PFSK-1 (cell line): ENCODE measurements at regions not wholly inside any gene's neighbourhood (a gene's known extent, or its start where the extent isn't known, plus 50 kb on each side); places are given as distances from the start of the nearest gene placed in this dataset.

Source experiments
- FOXP2 ChIP-seq: optimal IDR thresholded peaks from 2 replicates; pipeline ENCODE3; 2011; ENCODE audit warnings: borderline replicate concordance, control low read depth, inconsistent platforms; ENCODE audit not compliant: insufficient read depth; ENCODE audit errors: extremely low read length, extremely low read depth
- POLR2AphosphoS5 ChIP-seq: IDR thresholded peaks from 2 replicates; pipeline ENCODE4 v1.6.1; 2012; ENCODE audit warnings: low read depth, mild to moderate bottlenecking, control low read depth, low read length, moderate library complexity
- SIN3A ChIP-seq: IDR thresholded peaks from 2 replicates; pipeline ENCODE4 v1.6.1; 2012; ENCODE audit warnings: mild to moderate bottlenecking, low read length, moderate library complexity, borderline replicate concordance; ENCODE audit not compliant: insufficient read depth
- TAF1 ChIP-seq: IDR thresholded peaks from 2 replicates; pipeline ENCODE4 v1.6.1; 2012; ENCODE audit warnings: low read length, control low read depth, borderline replicate concordance; ENCODE audit not compliant: insufficient read depth
- TF ChIP-seq, protein P1 (sequence below), 2 experiments: IDR thresholded peaks; 2 replicates each; pipeline versions ENCODE4 v1.6.1 to v1.8.0; 2011 to 2012; ENCODE audit warnings: low read depth in 2 of 2, low read length in 2 of 2, control low read depth in 1 of 2, inconsistent platforms in 1 of 2, mild to moderate bottlenecking in 1 of 2, moderate library complexity in 1 of 2; ENCODE audit not compliant: insufficient read depth in 1 of 2

DNA sequence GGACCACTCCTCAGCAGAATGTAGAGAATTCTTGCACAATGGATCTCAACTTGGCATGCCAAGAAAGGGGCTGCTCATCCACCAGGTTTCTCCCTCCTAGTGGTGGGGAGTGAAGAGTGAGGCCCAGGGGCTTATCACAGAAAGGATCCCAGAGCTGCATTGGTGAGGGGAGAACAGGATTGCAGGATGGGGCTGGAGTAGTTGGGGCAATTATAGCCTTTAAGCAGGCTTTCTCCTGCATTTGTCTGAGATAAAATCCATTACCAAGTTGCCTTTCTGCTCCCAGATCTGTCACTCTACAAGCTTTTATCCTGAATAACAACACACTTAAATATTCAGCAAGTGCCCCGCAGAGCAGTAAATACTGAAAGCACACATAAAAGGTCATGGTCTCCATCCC, 130.8 kb upstream of the CES5A start:
- no peak for TF ChIP-seq FOXP2
- TF ChIP-seq POLR2AphosphoS5 = no peak
- TF ChIP-seq SIN3A = no peak
- TF ChIP-seq, protein P1, sequence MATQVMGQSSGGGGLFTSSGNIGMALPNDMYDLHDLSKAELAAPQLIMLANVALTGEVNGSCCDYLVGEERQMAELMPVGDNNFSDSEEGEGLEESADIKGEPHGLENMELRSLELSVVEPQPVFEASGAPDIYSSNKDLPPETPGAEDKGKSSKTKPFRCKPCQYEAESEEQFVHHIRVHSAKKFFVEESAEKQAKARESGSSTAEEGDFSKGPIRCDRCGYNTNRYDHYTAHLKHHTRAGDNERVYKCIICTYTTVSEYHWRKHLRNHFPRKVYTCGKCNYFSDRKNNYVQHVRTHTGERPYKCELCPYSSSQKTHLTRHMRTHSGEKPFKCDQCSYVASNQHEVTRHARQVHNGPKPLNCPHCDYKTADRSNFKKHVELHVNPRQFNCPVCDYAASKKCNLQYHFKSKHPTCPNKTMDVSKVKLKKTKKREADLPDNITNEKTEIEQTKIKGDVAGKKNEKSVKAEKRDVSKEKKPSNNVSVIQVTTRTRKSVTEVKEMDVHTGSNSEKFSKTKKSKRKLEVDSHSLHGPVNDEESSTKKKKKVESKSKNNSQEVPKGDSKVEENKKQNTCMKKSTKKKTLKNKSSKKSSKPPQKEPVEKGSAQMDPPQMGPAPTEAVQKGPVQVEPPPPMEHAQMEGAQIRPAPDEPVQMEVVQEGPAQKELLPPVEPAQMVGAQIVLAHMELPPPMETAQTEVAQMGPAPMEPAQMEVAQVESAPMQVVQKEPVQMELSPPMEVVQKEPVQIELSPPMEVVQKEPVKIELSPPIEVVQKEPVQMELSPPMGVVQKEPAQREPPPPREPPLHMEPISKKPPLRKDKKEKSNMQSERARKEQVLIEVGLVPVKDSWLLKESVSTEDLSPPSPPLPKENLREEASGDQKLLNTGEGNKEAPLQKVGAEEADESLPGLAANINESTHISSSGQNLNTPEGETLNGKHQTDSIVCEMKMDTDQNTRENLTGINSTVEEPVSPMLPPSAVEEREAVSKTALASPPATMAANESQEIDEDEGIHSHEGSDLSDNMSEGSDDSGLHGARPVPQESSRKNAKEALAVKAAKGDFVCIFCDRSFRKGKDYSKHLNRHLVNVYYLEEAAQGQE (IDR thresholded peaks at IDR 0.05; ENCODE audit: insufficient read depth in 1 of 2, low read depth in 2 of 2, low read length in 2 of 2) = no peak
- no peak for TF ChIP-seq TAF1

DNA sequence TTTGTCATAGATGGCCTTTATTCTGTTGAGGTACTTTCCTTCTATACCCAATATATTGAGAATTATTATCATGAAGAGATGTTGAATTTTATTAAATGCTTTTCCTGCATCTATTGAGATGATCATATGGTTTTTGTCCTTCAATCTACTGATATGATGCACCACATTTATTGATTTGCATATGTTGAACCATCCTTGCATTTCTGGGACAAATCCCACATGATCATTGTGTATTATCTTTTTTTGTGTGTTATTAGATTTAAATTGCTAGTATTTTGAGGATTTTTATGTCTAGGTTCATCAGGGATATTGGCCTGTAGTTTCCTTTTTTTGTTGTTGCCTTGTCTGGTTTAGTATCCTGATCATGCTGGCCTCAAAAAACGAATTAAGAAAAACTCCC, 124.5 kb upstream of the CES5A start:
- no peak for TF ChIP-seq TAF1
- TF ChIP-seq, protein P1 (IDR thresholded peaks at IDR 0.05; ENCODE audit: insufficient read depth in 1 of 2, low read depth in 2 of 2, low read length in 2 of 2) = no peak
- no peak for TF ChIP-seq FOXP2
- TF ChIP-seq POLR2AphosphoS5 = no peak
- TF ChIP-seq SIN3A = no peak

DNA sequence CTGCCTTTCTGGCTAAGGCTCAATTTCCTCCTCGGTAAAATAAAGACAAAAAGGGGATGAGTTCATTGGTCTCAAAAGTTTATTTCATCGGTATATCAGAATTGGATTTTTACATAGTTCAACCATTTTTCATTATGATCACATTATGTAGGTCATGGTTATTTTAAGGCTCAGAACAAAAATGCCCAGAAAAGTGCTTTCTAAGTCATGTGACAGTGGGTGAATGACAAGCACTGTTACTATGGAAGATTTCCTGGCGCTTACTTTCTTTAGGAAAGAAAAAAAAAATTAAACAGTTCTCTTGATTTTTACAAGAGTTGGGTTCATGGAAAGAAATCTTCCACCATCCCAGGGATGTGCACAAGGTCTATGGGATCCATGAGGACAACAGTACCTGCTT, 117.9 kb upstream of the CES5A start:
- TF ChIP-seq POLR2AphosphoS5 (no peak), FOXP2 (no peak), TAF1 (no peak), SIN3A (no peak)
- TF ChIP-seq, protein P1 (IDR thresholded peaks at IDR 0.05; ENCODE audit: insufficient read depth in 1 of 2, low read depth in 2 of 2, low read length in 2 of 2) = no peak

DNA sequence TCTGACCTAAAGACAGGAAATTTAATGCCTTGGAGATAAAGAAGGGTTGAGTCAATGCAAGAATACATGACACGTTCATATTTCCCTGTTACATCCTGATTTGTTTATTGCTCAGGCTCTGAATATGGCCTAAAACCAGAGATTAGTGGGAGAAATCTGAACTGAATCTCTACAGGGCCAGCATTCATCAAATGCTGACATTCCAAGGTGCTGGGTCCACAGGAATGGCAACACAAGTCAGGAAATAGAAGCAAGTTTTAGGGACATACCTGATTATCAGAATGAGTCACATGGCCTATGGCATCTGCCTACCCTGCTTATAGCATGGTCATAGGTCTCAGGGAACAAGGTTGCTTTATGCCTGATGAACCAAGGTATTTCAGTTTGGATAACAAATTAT, 117.4 kb upstream of the CES5A start:
- TF ChIP-seq FOXP2 (no peak), POLR2AphosphoS5 (no peak), SIN3A (no peak), TAF1 (no peak)
- TF ChIP-seq, protein P1 (IDR thresholded peaks at IDR 0.05; ENCODE audit: insufficient read depth in 1 of 2, low read depth in 2 of 2, low read length in 2 of 2) = no peak

DNA sequence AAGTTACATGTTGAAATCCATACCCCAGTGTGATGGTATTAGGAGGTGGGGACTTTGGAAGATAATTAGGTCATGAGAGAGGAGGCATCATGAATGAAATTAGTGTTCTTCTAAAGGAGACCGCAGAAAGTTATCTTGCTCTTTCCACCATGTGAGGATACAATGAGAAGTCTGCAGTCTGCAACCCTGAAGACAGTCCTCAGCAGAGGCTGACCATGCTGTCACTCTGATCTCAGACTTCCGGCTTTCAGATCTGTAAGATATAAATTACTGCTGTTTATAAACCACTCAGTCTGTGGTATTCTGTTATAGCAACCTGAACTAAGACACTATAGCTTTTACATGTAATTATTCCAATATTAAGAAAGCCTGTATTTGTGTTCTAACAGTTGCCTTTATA, 116.7 kb upstream of the CES5A start:
- TF ChIP-seq, protein P1 (IDR thresholded peaks at IDR 0.05; ENCODE audit: insufficient read depth in 1 of 2, low read depth in 2 of 2, low read length in 2 of 2) = no peak
- no peak for TF ChIP-seq SIN3A
- no peak for TF ChIP-seq FOXP2
- TF ChIP-seq TAF1 = no peak
- TF ChIP-seq POLR2AphosphoS5 = no peak
